ENCODE measurements at regions not wholly inside any gene's neighbourhood (a gene's known extent, or its start where the extent isn't known, plus 50 kb on each side); places are given as distances from the start of the nearest gene placed in this dataset.
A peak's percentile ranks its signal among the peaks of the same experiment; 100 is the strongest.

DNA sequence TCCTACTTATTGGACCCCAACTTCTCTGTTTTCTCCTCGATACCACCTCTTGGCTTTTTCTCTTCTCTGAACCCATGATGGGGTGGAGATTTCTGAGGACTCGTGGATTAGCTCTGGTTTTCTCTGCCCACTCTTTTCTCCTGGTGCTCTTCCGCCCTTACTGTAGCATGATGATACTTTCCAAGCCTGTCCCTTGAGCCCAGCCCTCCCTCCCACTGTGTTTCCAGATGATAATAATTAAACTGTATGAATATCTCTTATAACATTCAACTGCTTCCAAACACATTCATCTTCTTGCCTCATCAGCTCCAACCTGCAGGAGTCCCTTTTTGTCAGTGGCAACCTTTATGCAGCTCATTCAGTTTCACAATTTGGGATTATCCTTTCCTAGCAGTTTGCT is 494.2 kb upstream of the KLF4 start:
- H3K9me3 ChIP-seq (ENCODE audit: control insufficient read depth, low read depth, low read length): no peaks in the 10 kb centered on the region
- peaks cover 17% of the 10 kb centered on the region for H3K4me1 ChIP-seq (ENCODE audit: control insufficient read depth, extremely low read depth, insufficient read depth, low read length)
- no peak overlapping the region for H3K27ac ChIP-seq (ENCODE audit: control insufficient read depth, insufficient read depth, low read length)
- H4K20me1 ChIP-seq (ENCODE audit: control insufficient read depth, extremely low read depth, insufficient read depth, low read length): no peaks in the 10 kb centered on the region
- H3K27me3 ChIP-seq (ENCODE audit: control insufficient read depth, extremely low read depth, insufficient read depth, low read length): no peaks in the 10 kb centered on the region
- dilution Hi-C loops (cut with MboI; ENCODE audit: extremely low pct_ligation_motif_present, low sequenced_read_pairs): no loop called here
- H2AFZ ChIP-seq (ENCODE audit: control insufficient read depth, low read length): no peak overlapping the region
- H3K36me3 ChIP-seq (ENCODE audit: control insufficient read depth in 2 of 2, extremely low read depth in 1 of 2, insufficient read depth in 2 of 2, low read length in 2 of 2): no peaks in the 10 kb centered on the region
- no peaks in the 10 kb centered on the region for H3K79me2 ChIP-seq (ENCODE audit: control insufficient read depth, insufficient read depth, low read length)
- no peak overlapping the region for H3K4me2 ChIP-seq (ENCODE audit: control insufficient read depth, extremely low read depth, insufficient read depth, low read depth, low read length)
- FAIRE-seq: no peak
- no peak overlapping the region for H3K9ac ChIP-seq (ENCODE audit: control insufficient read depth, extremely low read depth, insufficient read depth, low read length)
- DNase-seq (ENCODE audit: low read depth, low spot score): no peak
- H3K9me1 ChIP-seq (ENCODE audit: control insufficient read depth, extremely low read depth, insufficient read depth, low read length): no peaks in the 10 kb centered on the region
- H3K4me3 ChIP-seq (ENCODE audit: control insufficient read depth in 2 of 3, extremely low read depth in 1 of 3, insufficient read depth in 2 of 3, low read depth in 1 of 3, low read length in 3 of 3): no peak overlapping the region
- TF ChIP-seq, protein P1, sequence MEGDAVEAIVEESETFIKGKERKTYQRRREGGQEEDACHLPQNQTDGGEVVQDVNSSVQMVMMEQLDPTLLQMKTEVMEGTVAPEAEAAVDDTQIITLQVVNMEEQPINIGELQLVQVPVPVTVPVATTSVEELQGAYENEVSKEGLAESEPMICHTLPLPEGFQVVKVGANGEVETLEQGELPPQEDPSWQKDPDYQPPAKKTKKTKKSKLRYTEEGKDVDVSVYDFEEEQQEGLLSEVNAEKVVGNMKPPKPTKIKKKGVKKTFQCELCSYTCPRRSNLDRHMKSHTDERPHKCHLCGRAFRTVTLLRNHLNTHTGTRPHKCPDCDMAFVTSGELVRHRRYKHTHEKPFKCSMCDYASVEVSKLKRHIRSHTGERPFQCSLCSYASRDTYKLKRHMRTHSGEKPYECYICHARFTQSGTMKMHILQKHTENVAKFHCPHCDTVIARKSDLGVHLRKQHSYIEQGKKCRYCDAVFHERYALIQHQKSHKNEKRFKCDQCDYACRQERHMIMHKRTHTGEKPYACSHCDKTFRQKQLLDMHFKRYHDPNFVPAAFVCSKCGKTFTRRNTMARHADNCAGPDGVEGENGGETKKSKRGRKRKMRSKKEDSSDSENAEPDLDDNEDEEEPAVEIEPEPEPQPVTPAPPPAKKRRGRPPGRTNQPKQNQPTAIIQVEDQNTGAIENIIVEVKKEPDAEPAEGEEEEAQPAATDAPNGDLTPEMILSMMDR (optimal IDR thresholded peaks at IDR 0.05 in 1 of 3, IDR thresholded peaks at IDR 0.05 in 1 of 3, conservative IDR thresholded peaks at IDR 0.05 in 1 of 3; ENCODE audit: extremely low read depth in 1 of 3, insufficient read depth in 2 of 3, low read length in 3 of 3): no peak
- no peak for TF ChIP-seq EZH2 (IDR thresholded peaks at IDR 0.05; ENCODE audit: low read length)

DNA sequence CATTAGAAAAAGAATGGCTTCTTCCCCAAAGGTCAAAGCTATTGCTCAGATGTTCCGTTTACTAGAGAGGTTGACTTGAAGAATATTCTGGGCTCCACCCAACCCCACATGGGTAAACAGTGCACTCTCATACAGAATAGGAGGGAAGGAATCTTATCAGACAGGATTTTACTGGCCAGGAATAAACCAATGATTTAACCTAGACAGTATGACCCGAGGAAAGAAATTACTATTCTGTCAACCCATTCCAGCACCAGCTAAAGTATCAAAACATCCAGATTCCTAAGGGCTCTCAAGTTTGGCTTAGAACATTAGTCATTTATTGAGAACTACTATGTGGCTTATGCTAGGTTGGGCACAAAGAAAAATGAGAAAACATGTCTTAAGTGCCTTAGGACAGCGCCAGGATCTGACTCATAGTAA is 493.6 kb upstream of the KLF4 start:
- H3K4me2 ChIP-seq (ENCODE audit: control insufficient read depth, extremely low read depth, insufficient read depth, low read depth, low read length): no peak overlapping the region
- FAIRE-seq: peak; percentile 48

More for the DNA sequence above, 493.6 kb upstream of the KLF4 start:
- H3K9ac ChIP-seq (ENCODE audit: control insufficient read depth, extremely low read depth, insufficient read depth, low read length): no peak overlapping the region
- H3K9me3 ChIP-seq (ENCODE audit: control insufficient read depth, low read depth, low read length): no peaks in the 10 kb centered on the region
- no peak overlapping the region for H3K27ac ChIP-seq (ENCODE audit: control insufficient read depth, insufficient read depth, low read length)
- H3K4me3 ChIP-seq (ENCODE audit: control insufficient read depth in 2 of 3, extremely low read depth in 1 of 3, insufficient read depth in 2 of 3, low read depth in 1 of 3, low read length in 3 of 3): no peak overlapping the region
- H2AFZ ChIP-seq (ENCODE audit: control insufficient read depth, low read length): no peak overlapping the region
- no peaks in the 10 kb centered on the region for H3K36me3 ChIP-seq (ENCODE audit: control insufficient read depth in 2 of 2, extremely low read depth in 1 of 2, insufficient read depth in 2 of 2, low read length in 2 of 2)
- no peaks in the 10 kb centered on the region for H3K27me3 ChIP-seq (ENCODE audit: control insufficient read depth, extremely low read depth, insufficient read depth, low read length)
- peaks cover 17% of the 10 kb centered on the region for H3K4me1 ChIP-seq (ENCODE audit: control insufficient read depth, extremely low read depth, insufficient read depth, low read length)
- no peaks in the 10 kb centered on the region for H3K9me1 ChIP-seq (ENCODE audit: control insufficient read depth, extremely low read depth, insufficient read depth, low read length)
- no peaks in the 10 kb centered on the region for H4K20me1 ChIP-seq (ENCODE audit: control insufficient read depth, extremely low read depth, insufficient read depth, low read length)
- TF ChIP-seq EZH2 (IDR thresholded peaks at IDR 0.05; ENCODE audit: low read length): no peak
- TF ChIP-seq, protein P1 (optimal IDR thresholded peaks at IDR 0.05 in 1 of 3, IDR thresholded peaks at IDR 0.05 in 1 of 3, conservative IDR thresholded peaks at IDR 0.05 in 1 of 3; ENCODE audit: extremely low read depth in 1 of 3, insufficient read depth in 2 of 3, low read length in 3 of 3): no peak
- DNase-seq (ENCODE audit: low read depth, low spot score): peak; percentile 44
- H3K79me2 ChIP-seq (ENCODE audit: control insufficient read depth, insufficient read depth, low read length): no peaks in the 10 kb centered on the region
- dilution Hi-C loops (cut with MboI; ENCODE audit: extremely low pct_ligation_motif_present, low sequenced_read_pairs): no loop called here

Measured in keratinocyte (primary cell).